Large intestine (tissue), 3 donors: ENCODE measurements at regions not wholly inside any gene's neighbourhood (a gene's known extent, or its start where the extent isn't known, plus 50 kb on each side); places are given as distances from the start of the nearest gene placed in this dataset.

Experiments used
- DNase-seq, 2 donors: peaks; one replicate each; pipeline versions ENCODE4 v3.0.0 to v3.0.0-alpha.2; 2013
- H3K27ac ChIP-seq: one replicate; pipeline ENCODE4 v1.5.1; 2013; ENCODE audit warnings: low read length
- H3K27me3 ChIP-seq: 2 replicates; pipeline ENCODE4 v1.6.1; 2013; ENCODE audit warnings: low read length; ENCODE audit not compliant: control insufficient read depth, insufficient read depth
- H3K36me3 ChIP-seq: 2 replicates; pipeline ENCODE4 v1.6.1; 2013; ENCODE audit warnings: low read length; ENCODE audit not compliant: control insufficient read depth, insufficient read depth
- H3K4me1 ChIP-seq: one replicate; pipeline ENCODE4 v1.6.1; 2013; ENCODE audit warnings: low read length; ENCODE audit not compliant: control insufficient read depth, insufficient read depth
- H3K4me3 ChIP-seq: one replicate; pipeline ENCODE4 v1.5.1; 2013; ENCODE audit warnings: low read length
- H3K9me3 ChIP-seq: one replicate; pipeline ENCODE4 v1.6.1; 2013; ENCODE audit warnings: mild to moderate bottlenecking, low read depth, low read length, moderate library complexity; ENCODE audit not compliant: control insufficient read depth
- WGBS: methylation state at CpG from one replicate; pipeline ENCODE4 v1.1.5; 2013; ENCODE audit warnings: low lambda C conversion rate; ENCODE audit not compliant: insufficient coverage; 5-methylcytosine and 5-hydroxymethylcytosine counted together

DNA sequence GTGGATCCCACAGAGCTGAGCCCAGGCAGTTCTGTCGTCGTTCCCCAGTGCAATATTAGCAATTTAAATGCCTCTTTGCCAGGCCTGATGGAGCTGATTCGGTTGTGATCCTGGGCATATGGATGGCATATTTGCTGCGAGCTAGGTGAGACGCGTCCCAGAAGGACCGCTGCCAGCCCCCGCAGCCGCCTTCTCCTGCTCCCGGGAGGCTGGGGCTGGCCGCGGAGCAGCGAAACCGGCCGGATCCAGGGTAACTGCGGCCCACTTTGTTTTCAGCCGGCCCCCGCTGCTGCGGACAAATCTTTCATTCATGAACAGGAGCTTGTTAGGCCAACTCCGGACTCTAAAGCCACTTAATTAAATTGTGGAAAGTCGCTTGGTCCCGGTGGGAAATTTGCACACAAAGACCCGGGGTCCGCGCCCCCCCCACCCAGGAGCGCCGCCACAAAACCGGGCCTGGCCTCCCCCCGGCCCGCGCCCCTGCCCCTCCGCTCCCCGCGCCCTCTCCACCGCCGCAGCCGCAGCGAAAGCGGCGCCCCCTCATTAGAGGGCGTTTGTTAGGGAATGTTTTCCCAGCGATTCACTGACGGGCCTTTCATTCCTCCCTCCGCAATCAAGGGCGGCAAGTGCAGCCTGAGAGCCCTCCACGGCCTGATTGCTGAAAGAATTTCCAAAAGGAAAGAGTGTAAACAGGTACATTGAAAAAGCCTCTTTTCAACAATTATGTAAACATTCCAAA is 383.3 kb downstream of the RRAGC start:
- no peak overlapping the region for H3K27ac ChIP-seq
- no peak overlapping the region for H3K4me3 ChIP-seq
- H3K36me3 ChIP-seq: no peaks in the 10 kb centered on the region
- peaks cover 39% of the 10 kb centered on the region for H3K27me3 ChIP-seq
- no peaks in the 10 kb centered on the region for H3K4me1 ChIP-seq
- H3K9me3 ChIP-seq: no peaks in the 10 kb centered on the region
- no peak for DNase-seq
- WGBS: no CpG with 5 or more reads among the region's 46 CpGs

DNA sequence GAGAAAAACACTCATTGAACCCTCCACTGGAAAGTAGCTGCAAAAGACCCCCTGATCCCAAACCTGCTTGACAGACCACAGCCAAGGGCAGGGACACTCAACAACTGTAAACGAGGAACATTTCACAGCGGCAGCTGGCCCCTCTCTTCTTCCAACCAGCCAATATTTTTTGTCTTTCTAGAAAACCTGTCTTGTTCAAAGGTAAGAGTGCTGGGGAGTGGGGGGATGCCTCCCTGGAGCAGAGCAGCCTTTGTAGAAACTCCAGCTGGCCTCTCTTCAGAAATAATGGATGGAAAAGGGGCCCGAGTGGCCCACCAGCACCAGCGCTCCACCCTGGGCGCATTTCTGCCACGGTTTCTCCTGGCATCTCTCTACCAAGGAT is 384.0 kb downstream of the RRAGC start:
- Histone ChIP-seq H3K4me1 (no peaks in the 10 kb centered on the region), H3K9me3 (no peaks in the 10 kb centered on the region), H3K4me3 (no peak overlapping the region)

DNA sequence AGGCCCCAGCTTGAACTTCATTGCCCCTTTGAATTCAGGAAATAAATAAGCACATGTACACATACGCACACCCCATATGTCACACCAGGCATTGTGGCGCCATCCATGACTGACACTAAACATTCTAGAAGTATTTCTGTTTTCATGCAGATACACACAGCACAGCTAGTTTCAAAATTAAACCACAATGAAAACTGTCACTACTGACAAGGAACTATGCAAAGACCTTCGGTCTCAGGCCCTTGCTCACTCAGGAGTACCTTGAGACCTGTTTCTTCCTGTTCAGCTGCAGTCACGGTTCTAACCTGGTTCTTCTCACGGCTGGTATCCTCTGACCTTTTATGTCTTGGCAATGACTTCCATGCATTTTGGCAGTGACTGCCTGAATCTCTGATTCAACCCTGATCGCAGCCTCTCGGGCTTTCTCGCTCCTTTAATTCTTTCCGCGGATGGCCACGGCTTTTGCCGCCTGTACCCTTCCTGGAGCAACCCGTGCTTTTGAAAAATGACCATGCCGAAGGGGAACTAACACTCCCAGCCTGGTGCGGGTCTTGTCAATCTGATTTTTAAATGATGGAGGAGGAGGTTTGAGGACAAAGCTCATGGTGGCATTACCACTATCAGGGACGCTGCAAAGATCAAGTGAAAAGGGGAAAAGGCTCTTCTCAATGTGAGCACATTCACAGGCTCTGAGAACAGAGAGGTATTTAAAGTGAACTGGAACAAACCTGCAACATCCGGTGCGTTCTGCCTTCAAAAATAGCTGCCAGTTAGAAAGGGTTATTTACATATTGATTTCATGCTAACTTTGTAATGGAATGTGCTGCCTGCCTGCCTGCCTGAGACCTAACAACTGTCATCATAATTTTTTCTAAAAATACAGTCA is 384.6 kb downstream of the RRAGC start:
- no CpG with 5 or more reads among the region's 18 CpGs for WGBS
- Histone ChIP-seq H3K36me3 (no peaks in the 10 kb centered on the region), H3K4me3 (no peak overlapping the region), H3K9me3 (no peaks in the 10 kb centered on the region), H3K27me3 (peaks cover 39% of the 10 kb centered on the region), H3K27ac (no peak overlapping the region), H3K4me1 (no peaks in the 10 kb centered on the region)
- no peak for DNase-seq

More for the DNA sequence above, 384.0 kb downstream of the RRAGC start:
- no CpG with 5 or more reads among the region's 6 CpGs for whole genome bisulfite sequencing
- Histone ChIP-seq H3K27me3 (peaks cover 39% of the 10 kb centered on the region), H3K27ac (no peak overlapping the region), H3K36me3 (no peaks in the 10 kb centered on the region)
- no peak for DNase-seq

DNA sequence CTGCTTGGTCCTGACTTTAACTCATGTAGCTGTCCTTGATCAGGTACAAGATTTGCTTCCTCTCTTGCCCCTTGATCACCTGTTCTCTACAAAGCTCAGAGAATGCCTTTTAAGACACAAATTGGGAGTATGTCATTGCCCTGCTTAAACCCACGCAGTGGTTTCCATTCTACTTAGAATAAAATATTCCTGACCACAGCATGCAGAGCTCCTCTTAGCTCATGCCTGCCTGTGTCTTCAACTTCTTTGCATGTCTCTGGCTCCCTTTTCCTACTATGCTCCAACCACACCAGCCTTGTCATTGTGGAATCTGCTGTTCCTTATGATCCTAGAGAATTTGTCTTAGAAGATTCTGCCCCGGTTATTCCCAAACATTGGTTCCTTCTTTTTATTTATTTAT is 393.1 kb downstream of the RRAGC start:
- Histone ChIP-seq H3K36me3 (no peaks in the 10 kb centered on the region), H3K27me3 (peaks cover 3% of the 10 kb centered on the region), H3K4me3 (no peak overlapping the region), H3K4me1 (no peaks in the 10 kb centered on the region), H3K27ac (no peak overlapping the region), H3K9me3 (no peaks in the 10 kb centered on the region)
- DNase-seq: no peak
- 100% methylated on average over 1 of the region's 2 CpGs for WGBS

DNA sequence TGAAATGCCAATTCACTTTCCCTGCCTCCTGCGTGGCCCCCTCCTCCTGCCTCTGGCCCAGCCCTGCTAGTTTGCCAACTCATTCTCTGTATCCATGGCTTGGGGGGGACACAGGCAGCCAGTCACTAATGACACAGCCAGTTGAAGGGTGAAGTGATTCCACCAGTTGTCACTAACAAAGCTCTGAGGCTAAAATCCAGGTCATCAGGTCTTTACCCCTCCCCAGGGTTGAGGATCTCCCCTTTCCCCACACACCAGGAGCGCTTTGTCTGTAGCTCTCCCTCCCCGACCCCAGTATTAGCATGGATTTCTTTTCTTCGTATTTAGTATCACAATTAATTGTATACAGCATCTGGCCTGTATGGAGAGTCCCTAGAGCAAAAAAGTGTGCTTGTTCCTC is 394.1 kb downstream of the RRAGC start:
- WGBS: no CpG with 5 or more reads among the region's 4 CpGs
- DNase-seq: no peak
- Histone ChIP-seq H3K36me3 (no peaks in the 10 kb centered on the region), H3K9me3 (no peaks in the 10 kb centered on the region), H3K4me3 (no peak overlapping the region), H3K27me3 (peaks cover 3% of the 10 kb centered on the region), H3K4me1 (no peaks in the 10 kb centered on the region), H3K27ac (no peak overlapping the region)

GRCh38 chr1:38464071-38464661 is 395.4 kb downstream of the RRAGC start:
- no peak for DNase-seq
- H3K9me3 ChIP-seq: no peaks in the 10 kb centered on the region
- peaks cover 3% of the 10 kb centered on the region for H3K27me3 ChIP-seq
- no peaks in the 10 kb centered on the region for H3K36me3 ChIP-seq
- H3K27ac ChIP-seq: no peak overlapping the region
- no peak overlapping the region for H3K4me3 ChIP-seq
- no peaks in the 10 kb centered on the region for H3K4me1 ChIP-seq
- WGBS: no CpG with 5 or more reads among the region's 7 CpGs

DNA sequence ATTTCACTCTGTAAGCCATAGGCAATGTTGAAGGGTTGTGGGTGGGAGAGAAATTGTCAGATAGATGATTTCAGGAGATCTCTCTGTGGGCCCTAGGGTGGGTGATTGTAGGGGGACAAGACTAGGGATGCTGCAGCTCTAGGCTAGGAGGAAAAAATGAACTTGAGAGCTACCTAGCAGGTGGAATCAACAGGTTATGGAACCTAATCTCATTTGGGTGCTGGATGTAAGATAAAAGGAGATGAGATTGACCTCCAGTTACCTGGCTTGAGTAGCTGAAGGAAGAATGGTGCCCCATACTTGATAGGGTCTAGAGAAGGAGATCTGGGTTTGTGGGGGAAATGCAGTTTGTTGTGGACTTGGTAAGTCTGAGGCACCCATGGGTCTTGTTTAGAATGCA is 396.5 kb downstream of the RRAGC start:
- DNase-seq: no peak
- no peak overlapping the region for H3K4me3 ChIP-seq
- H3K9me3 ChIP-seq: no peaks in the 10 kb centered on the region
- H3K4me1 ChIP-seq: no peaks in the 10 kb centered on the region
- H3K36me3 ChIP-seq: no peaks in the 10 kb centered on the region
- no peak overlapping the region for H3K27ac ChIP-seq
- peaks cover 3% of the 10 kb centered on the region for H3K27me3 ChIP-seq

DNA sequence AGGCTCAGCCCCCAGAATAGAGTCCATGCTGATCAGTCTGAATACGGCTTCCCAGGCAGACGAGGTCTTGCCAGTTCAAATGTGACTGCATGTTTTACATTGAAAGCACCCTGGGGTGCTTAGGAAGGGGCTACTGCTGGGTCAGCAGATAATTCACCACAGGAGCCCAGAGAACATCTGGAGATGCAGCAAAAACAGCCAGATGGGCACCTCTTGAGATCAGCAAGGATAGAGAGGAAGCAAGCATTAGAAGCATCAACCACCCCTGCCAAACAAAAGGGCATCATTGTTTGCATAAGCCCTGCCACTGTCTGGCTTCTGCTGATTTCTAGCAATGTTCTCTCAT is 403.1 kb downstream of the RRAGC start:
- DNase-seq: no peak
- no peaks in the 10 kb centered on the region for H3K9me3 ChIP-seq
- no peaks in the 10 kb centered on the region for H3K27me3 ChIP-seq
- H3K36me3 ChIP-seq: no peaks in the 10 kb centered on the region
- no peaks in the 10 kb centered on the region for H3K4me1 ChIP-seq
- no peak overlapping the region for H3K4me3 ChIP-seq
- WGBS: no CpG with 5 or more reads among the region's 2 CpGs
- no peak overlapping the region for H3K27ac ChIP-seq

- H3K4me3 ChIP-seq: no peak overlapping the region
- peak in 1 of 2 donors; percentile 3 for DNase-seq
- no peaks in the 10 kb centered on the region for H3K9me3 ChIP-seq
- no peaks in the 10 kb centered on the region for H3K27me3 ChIP-seq
- H3K4me1 ChIP-seq: no peaks in the 10 kb centered on the region
- no peak overlapping the region for H3K27ac ChIP-seq
- 80% methylated on average over 1 of the region's 16 CpGs for WGBS
- H3K36me3 ChIP-seq: no peaks in the 10 kb centered on the region
These were observed 403.6 kb downstream of the RRAGC start for GRCh38 chr1:38455829-38456530.

DNA sequence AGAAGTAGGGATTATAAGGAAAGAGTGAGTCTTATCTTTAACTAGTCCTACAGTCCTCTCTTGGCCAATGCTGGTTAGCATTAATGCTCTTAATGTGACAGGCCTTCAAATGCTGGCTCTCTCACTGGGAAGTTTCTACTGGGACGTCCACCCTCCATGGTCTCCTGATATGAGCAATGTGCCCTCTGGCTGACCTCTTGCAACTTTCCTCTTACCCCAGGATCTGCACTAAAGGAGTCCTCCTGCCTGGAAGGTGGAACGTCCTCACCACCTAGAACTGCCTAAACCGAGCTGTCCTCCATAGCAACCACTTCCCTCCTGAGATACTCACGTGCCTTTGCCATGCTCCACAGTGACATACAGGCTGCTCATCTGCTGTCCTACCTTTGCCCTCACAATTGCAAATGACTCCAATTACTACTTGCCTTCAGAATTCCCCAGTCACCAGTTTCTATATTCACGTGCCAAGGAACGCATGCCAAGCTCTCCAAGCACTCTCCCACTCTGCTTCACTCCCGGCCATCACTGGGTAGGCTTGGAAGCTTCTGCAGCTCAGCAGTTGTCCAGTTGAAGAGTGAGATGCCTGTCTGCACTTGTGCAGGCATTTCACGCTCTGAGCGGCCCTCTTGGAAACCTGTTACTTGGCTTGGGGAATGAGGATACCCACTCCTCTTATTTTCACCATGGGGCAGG is 404.7 kb downstream of the RRAGC start:
- DNase-seq: no peak
- H3K36me3 ChIP-seq: no peaks in the 10 kb centered on the region
- no peak overlapping the region for H3K27ac ChIP-seq
- H3K27me3 ChIP-seq: no peaks in the 10 kb centered on the region
- H3K4me1 ChIP-seq: no peaks in the 10 kb centered on the region
- no CpG with 5 or more reads among the region's 9 CpGs for WGBS
- H3K4me3 ChIP-seq: no peak overlapping the region
- no peaks in the 10 kb centered on the region for H3K9me3 ChIP-seq
